HEK293 (cell line): ENCODE measurements at regions not wholly inside any gene's neighbourhood (a gene's known extent, or its start where the extent isn't known, plus 50 kb on each side); places are given as distances from the start of the nearest gene placed in this dataset.

ENCODE experiments used
- CTCF ChIA-PET: fragments of 350-600 bp; formaldehyde crosslinking; extraction: SDS; loops from one replicate; lab custom pipeline; 2021; ENCODE audit warnings: antibody characterized with exemption; lab: Yijun Ruan, JAX
- POLR2A ChIA-PET: fragments of 300-600 bp; formaldehyde crosslinking; extraction: SDS; loops from one replicate; lab custom pipeline; 2020; ENCODE audit warnings: antibody characterized with exemption, inconsistent platforms; lab: Yijun Ruan, JAX
- H3K27ac ChIP-seq: fragments of 200-500 bp; sonication (Bioruptor generic); 2 replicates; pipeline ENCODE4 v1.5.1; 2014; ENCODE audit warnings: low read depth, low read length, control low read depth, inconsistent platforms; ENCODE audit errors: extremely low read depth
- H3K36me3 ChIP-seq, 2 experiments: fragments of 200-500 bp in 1 of 2; sonication (Bioruptor generic) in 1 of 2; 1 replicate in 1 of 2; 2 replicates in 1 of 2; pipeline ENCODE4 v1.5.1; 2014 to 2017; ENCODE audit warnings: inconsistent platforms in 2 of 2, low read length in 2 of 2; ENCODE audit not compliant: control insufficient read depth in 2 of 2, insufficient read depth in 1 of 2
- H3K4me1 ChIP-seq: fragments of 200-500 bp; sonication (Bioruptor generic); 2 replicates; pipeline ENCODE4 v1.5.1; 2014; ENCODE audit warnings: mild to moderate bottlenecking, low read length, inconsistent platforms; ENCODE audit not compliant: control insufficient read depth, insufficient read depth
- H3K4me3 ChIP-seq: 2 replicates; pipeline ENCODE4 v1.5.1; 2011; ENCODE audit warnings: low read depth, mild to moderate bottlenecking, control low read depth, low read length, moderate library complexity
- H3K9me3 ChIP-seq: fragments of 200-500 bp; sonication (Bioruptor generic); 2 replicates; pipeline ENCODE4 v1.5.1; 2014; ENCODE audit warnings: low read depth, low read length, inconsistent platforms; ENCODE audit not compliant: control insufficient read depth, insufficient read depth
- OVOL3 ChIP-seq: fragments of 450-650 bp; formaldehyde crosslinking; IDR thresholded peaks from 2 replicates; pipeline ENCODE4 v1.5.1; 2016; ENCODE audit warnings: missing biosample characterization, missing genetic modification characterization
- YY1 ChIP-seq: fragments of 450-650 bp; formaldehyde crosslinking; IDR thresholded peaks from 2 replicates; pipeline ENCODE4 v1.5.1; 2018; ENCODE audit warnings: missing biosample characterization, missing genetic modification characterization
- ZNF138 ChIP-seq: fragments of 450-650 bp; formaldehyde crosslinking; IDR thresholded peaks from 2 replicates; pipeline ENCODE4 v1.5.1; 2016; ENCODE audit warnings: missing biosample characterization, missing genetic modification characterization, borderline replicate concordance
- ZNF140 ChIP-seq: fragments of 450-650 bp; formaldehyde crosslinking; IDR thresholded peaks from 2 replicates; pipeline ENCODE4 v1.5.1; 2016; ENCODE audit warnings: missing biosample characterization, missing genetic modification characterization
- ZNF155 ChIP-seq: fragments of 450-650 bp; formaldehyde crosslinking; IDR thresholded peaks from 2 replicates; pipeline ENCODE4 v1.5.1; 2016; ENCODE audit warnings: missing biosample characterization, missing genetic modification characterization
- ZNF341 ChIP-seq: fragments of 450-650 bp; formaldehyde crosslinking; IDR thresholded peaks from 2 replicates; pipeline ENCODE4; 2016; ENCODE audit warnings: low read depth, missing biosample characterization, missing genetic modification characterization
- ZNF404 ChIP-seq: fragments of 450-650 bp; formaldehyde crosslinking; IDR thresholded peaks from 2 replicates; pipeline ENCODE4 v1.5.1; 2017; ENCODE audit warnings: missing biosample characterization, missing genetic modification characterization
- ZNF423 ChIP-seq: fragments of 450-650 bp; formaldehyde crosslinking; IDR thresholded peaks from 2 replicates; pipeline ENCODE4 v1.5.1; 2016; ENCODE audit warnings: missing biosample characterization, missing genetic modification characterization
- ZNF514 ChIP-seq: fragments of 450-650 bp; formaldehyde crosslinking; IDR thresholded peaks from 2 replicates; pipeline ENCODE4 v1.5.1; 2016; ENCODE audit warnings: missing biosample characterization, missing genetic modification characterization
- ZNF624 ChIP-seq: fragments of 450-650 bp; formaldehyde crosslinking; IDR thresholded peaks from 2 replicates; pipeline ENCODE4 v1.5.1; 2017; ENCODE audit warnings: missing biosample characterization, missing genetic modification characterization
- ZNF830 ChIP-seq: fragments of 450-650 bp; IDR thresholded peaks from 2 replicates; pipeline ENCODE4 v1.5.0; 2018; ENCODE audit warnings: missing biosample characterization, missing genetic modification characterization, low read depth, mild to moderate bottlenecking, moderate library complexity
- TF ChIP-seq, protein P1 (sequence below): fragments of 450-650 bp; formaldehyde crosslinking; IDR thresholded peaks from 2 replicates; pipeline ENCODE4 v1.5.1; 2016; ENCODE audit warnings: missing biosample characterization, missing genetic modification characterization
- TF ChIP-seq, protein P2 (sequence below): fragments of 450-650 bp; formaldehyde crosslinking; IDR thresholded peaks from 2 replicates; pipeline ENCODE4 v1.5.1; 2016; ENCODE audit warnings: missing biosample characterization, missing genetic modification characterization
- TF ChIP-seq, protein P3 (sequence below): fragments of 450-650 bp; formaldehyde crosslinking; IDR thresholded peaks from 2 replicates; pipeline ENCODE4 v1.5.1; 2016; ENCODE audit warnings: missing biosample characterization, missing genetic modification characterization

DNA sequence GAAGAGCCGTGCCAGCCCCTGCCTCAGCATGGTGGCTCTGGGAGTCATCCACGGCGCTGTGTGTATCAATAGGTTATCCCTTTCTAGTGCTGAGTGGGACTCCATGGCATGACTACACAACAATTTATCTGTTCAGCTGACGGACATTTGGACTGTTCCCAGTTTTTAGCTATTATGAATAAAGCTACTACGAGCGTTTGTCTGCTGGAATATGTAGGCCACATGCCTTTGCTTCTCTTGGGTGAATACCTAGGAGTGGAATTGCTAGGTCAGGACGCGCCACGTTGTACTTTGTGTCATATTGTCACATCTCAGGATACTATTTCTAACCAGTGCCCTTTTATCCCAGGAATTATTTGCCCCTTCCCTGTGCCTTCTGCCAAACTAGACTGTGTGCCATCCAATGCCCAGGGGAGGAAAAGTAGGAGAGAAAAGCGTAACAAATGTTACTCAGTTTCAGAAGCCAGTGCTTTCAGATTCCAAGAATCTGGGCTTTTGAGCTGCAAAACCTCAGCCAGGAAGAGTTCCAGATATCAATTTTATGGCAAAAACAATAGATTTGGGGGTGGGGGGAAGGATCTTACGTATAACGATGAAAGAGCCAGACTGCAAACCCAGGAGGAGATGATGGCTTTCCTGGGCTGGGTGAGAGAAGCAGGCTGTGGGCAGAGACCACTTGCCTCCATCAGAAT is 62.5 kb upstream of the NCOR2 start:
- ChIA-PET CTCF (interaction anchor here (0.7 kb wide), 2 partner anchors 132 to 229 kb away, joined by 3 read pairs; no protein-coding TSS in a partner anchor), POLR2A (no interaction called here)
- Histone ChIP-seq H3K36me3 (no peaks in the 10 kb centered on the region), H3K4me3 (no peak overlapping the region), H3K9me3 (no peaks in the 10 kb centered on the region), H3K27ac (no peak overlapping the region), H3K4me1 (no peaks in the 10 kb centered on the region)
- peak; percentile 36; the same call in 1 of the 2 replicates for TF ChIP-seq ZNF140 (tag by site-specific recombination)
- TF ChIP-seq, protein P1, sequence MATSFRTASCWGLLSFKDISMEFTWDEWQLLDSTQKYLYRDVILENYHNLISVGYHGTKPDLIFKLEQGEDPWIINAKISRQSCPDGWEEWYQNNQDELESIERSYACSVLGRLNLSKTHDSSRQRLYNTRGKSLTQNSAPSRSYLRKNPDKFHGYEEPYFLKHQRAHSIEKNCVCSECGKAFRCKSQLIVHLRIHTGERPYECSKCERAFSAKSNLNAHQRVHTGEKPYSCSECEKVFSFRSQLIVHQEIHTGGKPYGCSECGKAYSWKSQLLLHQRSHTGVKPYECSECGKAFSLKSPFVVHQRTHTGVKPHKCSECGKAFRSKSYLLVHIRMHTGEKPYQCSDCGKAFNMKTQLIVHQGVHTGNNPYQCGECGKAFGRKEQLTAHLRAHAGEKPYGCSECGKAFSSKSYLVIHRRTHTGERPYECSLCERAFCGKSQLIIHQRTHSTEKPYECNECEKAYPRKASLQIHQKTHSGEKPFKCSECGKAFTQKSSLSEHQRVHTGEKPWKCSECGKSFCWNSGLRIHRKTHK (tag by site-specific recombination): no peak
- TF ChIP-seq, protein P2, sequence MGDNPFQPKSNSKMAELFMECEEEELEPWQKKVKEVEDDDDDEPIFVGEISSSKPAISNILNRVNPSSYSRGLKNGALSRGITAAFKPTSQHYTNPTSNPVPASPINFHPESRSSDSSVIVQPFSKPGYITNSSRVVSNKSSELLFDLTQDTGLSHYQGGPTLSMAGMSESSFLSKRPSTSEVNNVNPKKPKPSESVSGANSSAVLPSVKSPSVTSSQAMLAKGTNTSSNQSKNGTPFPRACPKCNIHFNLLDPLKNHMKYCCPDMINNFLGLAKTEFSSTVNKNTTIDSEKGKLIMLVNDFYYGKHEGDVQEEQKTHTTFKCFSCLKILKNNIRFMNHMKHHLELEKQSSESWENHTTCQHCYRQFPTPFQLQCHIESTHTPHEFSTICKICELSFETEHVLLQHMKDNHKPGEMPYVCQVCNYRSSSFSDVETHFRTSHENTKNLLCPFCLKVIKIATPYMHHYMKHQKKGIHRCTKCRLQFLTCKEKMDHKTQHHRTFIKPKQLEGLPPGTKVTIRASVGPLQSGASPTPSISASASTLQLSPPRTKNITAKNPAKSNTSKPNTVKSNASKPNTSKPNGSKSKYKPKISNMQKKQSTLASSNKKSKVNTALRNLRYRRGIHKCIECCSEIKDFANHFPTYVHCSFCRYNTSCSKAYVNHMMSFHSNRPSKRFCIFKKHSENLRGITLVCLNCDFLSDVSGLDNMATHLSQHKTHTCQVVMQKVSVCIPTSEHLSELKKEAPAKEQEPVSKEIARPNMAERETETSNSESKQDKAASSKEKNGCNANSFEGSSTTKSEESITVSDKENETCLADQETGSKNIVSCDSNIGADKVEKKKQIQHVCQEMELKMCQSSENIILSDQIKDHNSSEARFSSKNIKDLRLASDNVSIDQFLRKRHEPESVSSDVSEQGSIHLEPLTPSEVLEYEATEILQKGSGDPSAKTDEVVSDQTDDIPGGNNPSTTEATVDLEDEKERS (tag by site-specific recombination): no peak
- no peak for TF ChIP-seq ZNF423

DNA sequence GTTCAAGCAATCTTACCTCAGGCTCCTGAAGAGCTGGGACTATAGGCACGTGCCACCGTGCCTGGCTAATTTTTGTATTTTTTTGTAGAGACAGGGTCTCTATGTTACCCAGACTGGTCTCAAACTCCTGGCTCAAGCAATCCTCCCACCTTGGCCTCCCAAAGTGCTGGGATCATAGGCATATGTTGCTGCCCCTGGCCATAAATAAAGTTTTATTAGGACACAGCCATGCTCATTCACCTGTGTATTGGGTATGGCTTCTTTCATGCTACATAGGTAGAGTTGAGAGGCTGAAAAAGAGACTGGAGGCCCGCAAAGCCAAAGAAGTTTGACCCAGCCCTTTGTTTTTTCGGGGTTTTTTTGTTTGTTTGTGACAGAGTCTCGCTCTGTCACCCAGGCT is 61.7 kb upstream of the NCOR2 start:
- CTCF ChIA-PET: no interaction called here

DNA sequence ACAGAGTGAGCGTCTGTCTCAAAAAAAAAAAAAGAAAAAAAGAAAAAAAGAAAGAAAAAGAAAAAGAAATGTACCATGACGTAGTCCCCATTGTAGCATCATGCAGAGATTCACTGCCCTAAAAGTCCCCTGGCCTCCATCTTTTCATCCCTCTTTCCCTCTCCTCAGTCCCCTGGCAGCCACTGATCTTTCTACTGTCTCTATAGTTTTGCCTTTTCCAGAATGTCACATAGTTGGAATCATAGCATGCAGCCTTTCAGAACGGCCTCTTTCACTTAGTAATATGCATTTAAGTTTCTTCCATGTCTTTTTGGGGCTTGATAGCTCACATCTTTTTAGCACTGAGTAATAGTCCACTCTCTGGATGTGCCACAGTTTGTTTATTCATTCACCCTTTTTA is 60.5 kb upstream of the NCOR2 start:
- ChIA-PET POLR2A (no interaction called here), CTCF (no interaction called here)
- Histone ChIP-seq H3K27ac (no peak overlapping the region), H3K4me1 (no peaks in the 10 kb centered on the region), H3K36me3 (no peaks in the 10 kb centered on the region), H3K9me3 (no peaks in the 10 kb centered on the region), H3K4me3 (no peak overlapping the region)
- no peak for TF ChIP-seq ZNF514
- no peak for TF ChIP-seq ZNF404
- no peak for TF ChIP-seq ZNF830 (tag by site-specific recombination)
- TF ChIP-seq, protein P3, sequence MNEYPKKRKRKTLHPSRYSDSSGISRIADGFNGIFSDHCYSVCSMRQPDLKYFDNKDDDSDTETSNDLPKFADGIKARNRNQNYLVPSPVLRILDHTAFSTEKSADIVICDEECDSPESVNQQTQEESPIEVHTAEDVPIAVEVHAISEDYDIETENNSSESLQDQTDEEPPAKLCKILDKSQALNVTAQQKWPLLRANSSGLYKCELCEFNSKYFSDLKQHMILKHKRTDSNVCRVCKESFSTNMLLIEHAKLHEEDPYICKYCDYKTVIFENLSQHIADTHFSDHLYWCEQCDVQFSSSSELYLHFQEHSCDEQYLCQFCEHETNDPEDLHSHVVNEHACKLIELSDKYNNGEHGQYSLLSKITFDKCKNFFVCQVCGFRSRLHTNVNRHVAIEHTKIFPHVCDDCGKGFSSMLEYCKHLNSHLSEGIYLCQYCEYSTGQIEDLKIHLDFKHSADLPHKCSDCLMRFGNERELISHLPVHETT (tag by site-specific recombination): no peak
- TF ChIP-seq OVOL3 (tag by site-specific recombination): no peak
- no peak for TF ChIP-seq ZNF341 (tag by site-specific recombination)
- no peak for TF ChIP-seq ZNF138 (tag by site-specific recombination)

More for the DNA sequence above, 61.7 kb upstream of the NCOR2 start:
- Histone ChIP-seq H3K4me3 (no peak overlapping the region), H3K9me3 (no peaks in the 10 kb centered on the region), H3K36me3 (no peaks in the 10 kb centered on the region), H3K4me1 (no peaks in the 10 kb centered on the region), H3K27ac (no peak overlapping the region)
- POLR2A ChIA-PET: no interaction called here
- TF ChIP-seq ZNF624 (tag by site-specific recombination) (no peak), YY1 (tag by site-specific recombination) (no peak), ZNF155 (no peak)
